ENCODE measurements at regions not wholly inside any gene's neighbourhood (a gene's known extent, or its start where the extent isn't known, plus 50 kb on each side); places are given as distances from the start of the nearest gene placed in this dataset.

DNA sequence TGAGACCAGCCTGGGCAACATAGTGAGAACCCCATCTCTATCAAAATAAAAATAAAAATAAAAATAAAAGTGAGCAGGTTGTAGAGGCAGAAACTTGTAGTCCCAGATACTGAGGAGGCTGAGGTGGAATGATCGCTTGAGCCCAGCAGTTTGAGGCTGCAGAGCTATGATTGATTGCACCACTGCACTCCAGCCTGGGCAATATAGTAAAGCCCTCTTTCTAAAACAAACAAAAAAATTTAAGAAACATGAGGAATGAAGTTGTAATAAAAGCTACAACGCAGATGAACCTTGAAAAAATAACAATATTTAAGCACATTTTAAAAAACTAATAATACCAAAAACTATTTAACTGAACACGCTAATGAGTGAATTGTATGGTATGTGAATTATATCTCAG is 919.3 kb downstream of the UQCRFS1 start:
- DNase-seq: no peak
- H3K27ac ChIP-seq: peak overlapping the region in 1 of 12 donors; percentile 13
- no peak for ATAC-seq
- 91 to 93% (median 92%) methylated on average over 3 of the region's 3 CpGs for WGBS, 4 donors
- intact Hi-C loops (cut with DNase I): no loop called here
- H3K36me3 ChIP-seq: no peaks in the 10 kb centered on the region
- no peak overlapping the region for H3K4me3 ChIP-seq
- H3K9me3 ChIP-seq: peaks cover 0 to 4% (median 0%) of the 10 kb centered on the region in 12 donors
- TF ChIP-seq POLR2A (IDR thresholded peaks at IDR 0.05): no peak
- TF ChIP-seq, protein P1, sequence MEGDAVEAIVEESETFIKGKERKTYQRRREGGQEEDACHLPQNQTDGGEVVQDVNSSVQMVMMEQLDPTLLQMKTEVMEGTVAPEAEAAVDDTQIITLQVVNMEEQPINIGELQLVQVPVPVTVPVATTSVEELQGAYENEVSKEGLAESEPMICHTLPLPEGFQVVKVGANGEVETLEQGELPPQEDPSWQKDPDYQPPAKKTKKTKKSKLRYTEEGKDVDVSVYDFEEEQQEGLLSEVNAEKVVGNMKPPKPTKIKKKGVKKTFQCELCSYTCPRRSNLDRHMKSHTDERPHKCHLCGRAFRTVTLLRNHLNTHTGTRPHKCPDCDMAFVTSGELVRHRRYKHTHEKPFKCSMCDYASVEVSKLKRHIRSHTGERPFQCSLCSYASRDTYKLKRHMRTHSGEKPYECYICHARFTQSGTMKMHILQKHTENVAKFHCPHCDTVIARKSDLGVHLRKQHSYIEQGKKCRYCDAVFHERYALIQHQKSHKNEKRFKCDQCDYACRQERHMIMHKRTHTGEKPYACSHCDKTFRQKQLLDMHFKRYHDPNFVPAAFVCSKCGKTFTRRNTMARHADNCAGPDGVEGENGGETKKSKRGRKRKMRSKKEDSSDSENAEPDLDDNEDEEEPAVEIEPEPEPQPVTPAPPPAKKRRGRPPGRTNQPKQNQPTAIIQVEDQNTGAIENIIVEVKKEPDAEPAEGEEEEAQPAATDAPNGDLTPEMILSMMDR (IDR thresholded peaks at IDR 0.05): no peak
- no peaks in the 10 kb centered on the region for H3K27me3 ChIP-seq
- peaks cover 0 to 13% (median 0%) of the 10 kb centered on the region in 12 donors for H3K4me1 ChIP-seq

DNA sequence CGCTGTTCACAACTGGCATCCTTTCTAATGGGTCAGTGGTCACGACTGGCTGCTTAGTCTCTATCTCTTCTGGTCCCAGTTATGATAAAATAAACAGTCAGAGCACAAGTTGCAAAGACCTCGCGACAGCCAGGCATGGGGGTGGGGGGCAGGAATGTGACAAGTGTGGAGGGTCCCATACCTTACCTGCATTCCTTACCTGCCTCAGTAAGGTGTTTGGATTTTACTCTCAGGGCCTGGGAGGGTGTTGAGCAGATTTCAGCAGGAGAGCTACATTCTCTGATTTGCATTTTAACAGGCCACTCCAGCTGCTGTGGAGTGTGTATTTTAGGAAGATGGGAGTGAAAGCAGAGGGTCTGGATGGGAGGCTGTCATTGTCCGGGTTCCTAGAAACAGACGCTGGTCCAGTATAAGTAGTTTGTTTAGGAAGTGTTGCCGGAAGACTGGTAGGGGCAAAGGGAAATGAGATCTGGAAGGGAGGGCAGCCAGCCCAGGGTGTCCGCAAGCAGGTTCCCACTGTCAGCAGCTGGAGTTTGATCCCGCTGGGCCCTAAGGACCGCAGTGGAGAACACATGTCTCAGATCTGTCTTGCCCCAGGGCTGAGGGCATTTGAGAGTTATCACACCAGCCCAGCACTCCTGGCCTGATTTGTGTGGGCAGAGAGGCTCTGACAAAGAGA is 920.0 kb downstream of the UQCRFS1 start:
- TF ChIP-seq POLR2A (IDR thresholded peaks at IDR 0.05): no peak
- TF ChIP-seq, protein P1 (IDR thresholded peaks at IDR 0.05): no peak
- intact Hi-C loops (cut with DNase I): no loop called here
- Histone ChIP-seq H3K27me3 (peaks cover 0 to under 1% (median 0%) of the 10 kb centered on the region in 9 donors), H3K36me3 (no peaks in the 10 kb centered on the region), H3K9me3 (peaks cover 0 to 4% (median 0%) of the 10 kb centered on the region in 12 donors), H3K4me1 (peaks cover 0 to 18% (median 0%) of the 10 kb centered on the region in 12 donors), H3K4me3 (no peak overlapping the region), H3K27ac (peak overlapping the region in 2 of 12 donors; percentile 13 to 15)
- DNase-seq: peak in 1 of 5 donors; percentile 30
- WGBS, 4 donors: 34 to 49% (median 41%) methylated on average over 10 of the region's 10 CpGs
- ATAC-seq: no peak

DNA sequence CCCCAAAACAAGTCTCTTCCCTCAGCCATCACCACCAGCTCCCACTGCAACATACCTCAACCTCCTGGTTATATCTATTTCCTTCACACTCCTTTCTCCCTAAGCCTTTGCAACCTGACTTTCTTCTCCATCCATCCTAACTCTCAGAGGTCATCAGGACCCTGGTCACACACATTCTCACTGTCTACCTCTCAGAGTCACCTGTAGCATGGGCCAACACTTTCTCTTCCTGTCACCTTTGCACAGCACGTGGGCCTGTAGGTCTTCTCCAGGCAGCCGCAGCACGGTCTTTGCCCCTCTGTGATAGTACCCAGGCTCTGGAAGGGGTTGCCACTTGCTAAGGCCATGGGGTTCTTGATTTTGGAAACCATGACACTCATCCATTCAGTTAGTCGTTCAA is 921.1 kb downstream of the UQCRFS1 start:
- Histone ChIP-seq H3K4me3 (no peak overlapping the region), H3K36me3 (no peaks in the 10 kb centered on the region), H3K27ac (no peak overlapping the region), H3K4me1 (peaks cover 0 to 18% (median 0%) of the 10 kb centered on the region in 12 donors), H3K9me3 (peaks cover 0 to 4% (median 0%) of the 10 kb centered on the region in 12 donors), H3K27me3 (peaks cover 0 to 3% (median 0%) of the 10 kb centered on the region in 9 donors)
- WGBS, 4 donors: 63 to 84% (median 83%) methylated on average over 4 of the region's 4 CpGs
- DNase-seq: no peak
- intact Hi-C loops (cut with DNase I): no loop called here
- TF ChIP-seq, protein P1 (IDR thresholded peaks at IDR 0.05): no peak
- no peak for TF ChIP-seq POLR2A (IDR thresholded peaks at IDR 0.05)
- no peak for ATAC-seq

DNA sequence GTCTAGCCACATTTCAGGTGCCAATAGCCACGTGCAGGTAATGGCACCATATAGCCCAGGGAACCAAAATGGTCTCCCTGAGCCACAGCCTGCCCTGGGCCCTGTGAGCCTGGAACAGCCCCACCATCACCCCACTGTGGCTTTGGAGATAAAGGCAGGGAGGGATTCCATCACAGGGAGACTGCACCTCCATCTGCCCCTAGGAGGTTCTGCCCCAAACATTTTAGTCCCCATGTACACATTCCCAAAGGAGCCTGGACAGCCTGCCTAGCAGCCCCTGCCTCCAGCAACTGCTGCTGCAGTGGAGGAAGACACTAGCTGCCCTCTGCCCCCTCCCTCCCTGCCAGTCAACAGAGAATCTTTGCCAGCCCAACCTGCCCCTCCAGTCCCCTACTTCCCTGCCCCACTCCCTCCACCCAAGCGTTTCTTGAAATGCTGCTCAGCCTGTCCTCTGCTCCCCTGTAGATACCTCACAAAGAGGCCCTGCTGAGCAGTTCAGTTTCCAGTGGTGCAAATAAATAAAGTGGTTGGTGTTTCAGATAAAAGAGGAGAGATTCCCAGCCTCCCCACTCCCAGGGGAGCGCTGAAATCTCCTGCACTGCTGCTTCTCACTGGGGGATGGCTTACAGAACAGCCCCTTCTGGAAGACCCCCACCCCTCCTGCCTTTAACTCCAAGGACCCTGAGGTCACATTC is 921.8 kb downstream of the UQCRFS1 start:
- DNase-seq: no peak
- ATAC-seq: no peak

More for the DNA sequence above, 921.8 kb downstream of the UQCRFS1 start:
- TF ChIP-seq, protein P1 (IDR thresholded peaks at IDR 0.05): no peak
- TF ChIP-seq POLR2A (IDR thresholded peaks at IDR 0.05): no peak
- H3K27me3 ChIP-seq: peaks cover 0 to 3% (median 0%) of the 10 kb centered on the region in 9 donors
- H3K4me1 ChIP-seq: peaks cover 0 to 18% (median 0%) of the 10 kb centered on the region in 12 donors
- no peak overlapping the region for H3K27ac ChIP-seq
- H3K9me3 ChIP-seq: peaks cover 0 to 6% (median 0%) of the 10 kb centered on the region in 12 donors
- H3K4me3 ChIP-seq: no peak overlapping the region
- H3K36me3 ChIP-seq: no peaks in the 10 kb centered on the region
- intact Hi-C loops (cut with DNase I): no loop called here
- 42 to 66% (median 45%) methylated on average over 3 of the region's 3 CpGs for WGBS, 4 donors

All from heart left ventricle (tissue), 16 donors.